Dendritic cell treated with granulocyte-macrophage colony-stimulating factor and Interleukin-4, amounts not matched to agents 40 ng/mL and 50 ng/mL, for 4 days (primary cell): ENCODE measurements at regions not wholly inside any gene's neighbourhood (a gene's known extent, or its start where the extent isn't known, plus 50 kb on each side); places are given as distances from the start of the nearest gene placed in this dataset.
"Not testable (repeated sequence)": the region's sequence is repeated elsewhere in the genome, so short reads cannot be mapped to it uniquely, and the experiment has no call there.

Experiments used
- H3K27ac Mint-ChIP-seq: one replicate; pipeline ENCODE4 v1.8.0; 2022; ENCODE audit warnings: mild to moderate bottlenecking, mixed read lengths
- H3K27me3 Mint-ChIP-seq: one replicate; pipeline ENCODE4 v1.8.0; 2022; ENCODE audit warnings: mild to moderate bottlenecking, mixed read lengths
- H3K36me3 Mint-ChIP-seq: one replicate; pipeline ENCODE4 v1.8.0; 2022; ENCODE audit warnings: low read depth, mixed read lengths
- H3K4me1 Mint-ChIP-seq: one replicate; pipeline ENCODE4 v1.8.0; 2022; ENCODE audit warnings: low read depth, mixed read lengths
- H3K4me3 Mint-ChIP-seq: one replicate; pipeline ENCODE4 v1.8.0; 2022; ENCODE audit warnings: mild to moderate bottlenecking, moderate library complexity, mixed read lengths
- H3K9me3 Mint-ChIP-seq: one replicate; pipeline ENCODE4 v1.8.0; 2022; ENCODE audit warnings: mixed read lengths
- intact Hi-C: fragments of 100-400 bp; cut with micrococcal nuclease; formaldehyde crosslinking; loops from one replicate; pipeline ENCODE4 v1.15.0; 2022

DNA sequence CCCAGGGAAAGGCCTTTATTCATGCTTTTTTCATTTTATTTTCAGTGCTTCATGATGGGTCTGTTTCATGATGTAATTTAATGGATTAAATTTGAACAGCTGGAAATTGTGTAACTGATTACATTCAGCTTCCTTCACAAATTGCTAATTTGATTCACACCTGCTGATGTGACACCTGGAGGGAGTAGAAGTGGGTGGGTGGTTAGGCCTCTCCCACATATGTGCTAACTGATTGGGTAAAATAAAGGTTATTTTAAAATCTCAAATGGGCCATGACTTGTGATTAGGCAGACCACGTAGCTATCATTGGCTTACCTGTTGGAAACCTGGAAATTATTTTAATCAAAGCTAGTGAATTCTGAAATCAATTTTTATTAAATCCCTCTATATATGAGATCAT lies 142.1 kb downstream of the GXYLT1 start:
- H3K27me3 Mint-ChIP-seq, result peaks cover 2% of the 10 kb centered on the region
- intact Hi-C loops, result no loop called here
- H3K36me3 Mint-ChIP-seq, result no peaks in the 10 kb centered on the region
- H3K4me3 Mint-ChIP-seq, result no peak overlapping the region
- H3K9me3 Mint-ChIP-seq, result no peaks in the 10 kb centered on the region
- no peak overlapping the region for H3K27ac Mint-ChIP-seq
- H3K4me1 Mint-ChIP-seq, result no peaks in the 10 kb centered on the region

DNA sequence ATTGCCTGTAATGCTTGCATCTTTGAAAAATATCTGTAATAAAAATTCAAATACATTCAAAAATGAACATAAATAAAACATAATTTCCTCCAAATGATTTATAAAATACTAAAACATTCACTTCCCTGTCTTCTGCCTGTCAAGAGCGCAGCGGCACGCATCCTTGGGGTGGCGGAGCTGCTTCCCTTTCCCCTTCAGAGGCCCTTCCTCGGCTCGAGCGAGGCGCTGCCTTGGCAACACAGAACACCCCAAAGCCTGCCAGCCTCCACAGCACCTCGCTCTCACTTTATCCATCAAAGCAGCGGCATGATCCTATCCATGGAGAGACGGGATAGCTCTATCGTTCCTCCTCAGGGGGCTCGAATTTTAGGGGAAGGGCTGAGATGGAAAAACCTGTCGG lies 146.2 kb downstream of the GXYLT1 start:
- no peak overlapping the region for H3K4me3 Mint-ChIP-seq
- H3K9me3 Mint-ChIP-seq, result peaks cover under 1% of the 10 kb centered on the region
- intact Hi-C loops, result no loop called here
- no peaks in the 10 kb centered on the region for H3K4me1 Mint-ChIP-seq
- H3K27me3 Mint-ChIP-seq, result peaks cover 2% of the 10 kb centered on the region
- no peaks in the 10 kb centered on the region for H3K36me3 Mint-ChIP-seq
- H3K27ac Mint-ChIP-seq, result no peak overlapping the region

DNA sequence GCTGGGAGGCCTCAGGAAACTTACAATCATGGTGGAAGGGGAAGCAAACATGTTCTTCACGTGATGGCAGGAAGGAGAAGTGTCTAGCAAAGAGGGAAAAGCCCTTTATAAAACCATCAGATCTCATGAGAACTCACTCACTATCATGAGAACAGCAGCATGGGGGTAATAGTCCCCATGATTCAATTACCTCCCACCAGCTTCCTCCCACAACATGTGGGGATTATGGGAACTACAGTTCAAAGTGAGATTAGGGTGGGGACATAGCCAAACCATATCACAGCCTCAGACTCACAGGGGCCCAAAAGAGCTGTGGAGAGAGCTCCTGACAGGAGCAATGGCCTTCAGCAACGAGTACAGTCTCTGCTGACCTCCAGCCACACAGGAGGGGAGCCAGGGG lies 151.4 kb downstream of the GXYLT1 start:
- no peak overlapping the region for H3K27ac Mint-ChIP-seq
- H3K4me3 Mint-ChIP-seq, result no peak overlapping the region
- intact Hi-C loops, result no loop called here
- H3K9me3 Mint-ChIP-seq, result peaks cover 21% of the 10 kb centered on the region
- H3K27me3 Mint-ChIP-seq, result no peaks in the 10 kb centered on the region
- no peaks in the 10 kb centered on the region for H3K36me3 Mint-ChIP-seq
- no peaks in the 10 kb centered on the region for H3K4me1 Mint-ChIP-seq

DNA sequence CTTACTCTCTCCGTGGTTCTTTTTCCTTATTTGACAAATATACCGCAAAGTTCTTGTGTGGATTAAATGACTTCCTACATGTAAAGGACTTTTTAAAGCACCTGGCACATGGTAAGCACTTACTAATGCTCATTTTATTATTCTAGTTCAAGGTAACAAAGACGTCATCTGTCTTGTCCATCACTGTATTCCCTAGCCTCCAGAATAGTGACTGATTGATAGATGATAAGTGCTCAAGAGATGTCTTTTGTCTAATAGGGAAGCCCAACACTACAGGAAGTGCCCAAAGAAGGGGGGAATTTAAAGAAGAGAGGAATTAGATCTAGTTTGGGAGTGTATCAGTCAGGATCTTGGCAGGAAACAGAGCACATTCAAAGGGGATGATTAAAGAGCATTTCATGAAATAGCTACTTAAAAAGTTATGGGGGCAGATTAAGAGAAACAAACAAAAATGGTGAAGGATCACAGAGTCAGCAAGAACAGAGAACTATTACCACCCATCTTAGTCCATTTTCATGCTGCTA lies 151.9 kb downstream of the GXYLT1 start:
- no peaks in the 10 kb centered on the region for H3K4me1 Mint-ChIP-seq
- H3K27me3 Mint-ChIP-seq, result no peaks in the 10 kb centered on the region
- no peak overlapping the region for H3K27ac Mint-ChIP-seq
- H3K36me3 Mint-ChIP-seq, result no peaks in the 10 kb centered on the region
- H3K4me3 Mint-ChIP-seq, result no peak overlapping the region
- peaks cover 21% of the 10 kb centered on the region for H3K9me3 Mint-ChIP-seq
- intact Hi-C loops, result no loop called here

DNA sequence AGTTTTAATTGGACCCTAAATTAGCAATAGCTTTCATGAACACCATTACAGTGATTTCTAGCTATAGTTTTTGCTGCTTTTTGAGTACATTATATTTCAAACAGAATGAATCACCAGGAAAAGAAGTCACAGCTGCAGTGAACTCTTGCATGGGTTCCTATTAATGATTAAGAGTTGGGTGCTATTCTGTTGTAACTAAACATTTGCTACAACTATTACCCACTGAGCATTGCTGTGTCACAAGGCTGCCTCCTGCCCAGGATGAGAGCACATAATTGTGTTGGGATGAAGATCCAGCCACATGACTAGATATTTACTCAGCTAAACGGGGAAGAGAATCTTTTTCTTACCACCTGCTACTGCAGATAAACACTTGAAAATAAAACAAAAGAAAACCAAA lies 152.7 kb downstream of the GXYLT1 start:
- Mint-ChIP-seq H3K4me1 (no peaks in the 10 kb centered on the region), H3K27ac (no peak overlapping the region), H3K9me3 (peaks cover 21% of the 10 kb centered on the region), H3K4me3 (no peak overlapping the region), H3K27me3 (no peaks in the 10 kb centered on the region), H3K36me3 (no peaks in the 10 kb centered on the region)
- intact Hi-C loops, result no loop called here

DNA sequence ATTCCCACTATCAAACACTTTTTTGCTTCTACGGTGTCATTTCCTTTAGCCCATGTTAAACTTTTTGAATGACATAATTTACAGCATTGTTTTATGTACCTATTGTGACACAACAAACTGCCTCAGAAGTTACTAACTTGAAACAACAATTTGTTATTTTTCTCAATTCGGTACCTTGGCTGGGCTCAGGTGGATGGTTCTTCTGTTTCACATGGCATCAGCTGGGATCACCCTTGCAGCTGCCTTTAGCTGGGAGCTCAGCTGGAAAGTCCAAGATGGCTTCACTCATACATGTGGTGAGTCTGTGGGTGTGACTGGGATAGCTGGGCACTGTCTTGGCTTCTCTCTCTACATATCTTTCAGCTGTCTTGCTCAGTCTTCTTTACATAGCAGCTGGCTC lies 156.0 kb downstream of the GXYLT1 start:
- Mint-ChIP-seq H3K4me1 (no peaks in the 10 kb centered on the region), H3K36me3 (no peaks in the 10 kb centered on the region), H3K27me3 (no peaks in the 10 kb centered on the region), H3K27ac (no peak overlapping the region), H3K9me3 (peaks cover 21% of the 10 kb centered on the region), H3K4me3 (no peak overlapping the region)
- intact Hi-C loops, result no loop called here

DNA sequence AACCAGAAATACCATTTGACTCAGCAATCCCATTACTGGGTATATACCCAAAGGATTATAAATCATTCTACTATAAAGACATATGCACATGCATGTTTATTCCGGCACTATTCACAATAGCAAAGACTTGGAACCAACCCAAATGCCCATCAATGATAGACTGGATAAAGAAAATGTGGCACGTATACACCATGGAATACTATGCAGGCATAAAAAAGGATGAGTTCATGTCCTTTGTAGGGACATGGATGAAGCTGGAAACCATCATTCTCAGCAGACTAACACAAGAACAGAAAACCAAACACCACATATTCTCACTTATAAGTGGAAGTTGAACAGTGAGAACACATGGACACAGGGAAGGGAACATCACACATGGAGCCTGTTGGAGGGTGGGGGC lies 158.2 kb downstream of the GXYLT1 start:
- H3K4me1 Mint-ChIP-seq, H3K9me3 Mint-ChIP-seq, H3K4me3 Mint-ChIP-seq, intact Hi-C loops, H3K27me3 Mint-ChIP-seq, H3K27ac Mint-ChIP-seq, H3K36me3 Mint-ChIP-seq: not testable (repeated sequence)

DNA sequence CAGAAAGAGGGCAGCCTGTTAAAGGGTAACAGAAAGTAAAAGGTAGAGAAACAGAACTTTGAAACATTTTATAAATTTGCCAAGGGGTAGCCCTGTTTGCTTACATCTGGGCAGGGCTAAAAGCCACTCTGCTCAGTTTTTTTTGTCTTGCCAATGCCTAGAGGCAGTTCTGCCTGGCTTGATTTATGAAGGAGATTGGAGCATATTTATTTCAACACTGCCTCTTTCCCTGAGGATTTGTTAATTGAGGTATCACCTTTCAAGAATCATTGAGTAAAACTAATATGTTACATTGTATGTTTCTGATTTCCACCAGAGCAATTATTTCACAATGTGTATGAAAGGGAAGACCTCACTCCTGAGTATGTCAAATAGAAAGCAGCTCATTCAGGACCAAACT lies 160.8 kb downstream of the GXYLT1 start:
- H3K9me3 Mint-ChIP-seq, result peaks cover 12% of the 10 kb centered on the region
- no peaks in the 10 kb centered on the region for H3K4me1 Mint-ChIP-seq
- H3K27me3 Mint-ChIP-seq, result no peaks in the 10 kb centered on the region
- H3K27ac Mint-ChIP-seq, result no peak overlapping the region
- intact Hi-C loops, result no loop called here
- no peaks in the 10 kb centered on the region for H3K36me3 Mint-ChIP-seq
- no peak overlapping the region for H3K4me3 Mint-ChIP-seq

DNA sequence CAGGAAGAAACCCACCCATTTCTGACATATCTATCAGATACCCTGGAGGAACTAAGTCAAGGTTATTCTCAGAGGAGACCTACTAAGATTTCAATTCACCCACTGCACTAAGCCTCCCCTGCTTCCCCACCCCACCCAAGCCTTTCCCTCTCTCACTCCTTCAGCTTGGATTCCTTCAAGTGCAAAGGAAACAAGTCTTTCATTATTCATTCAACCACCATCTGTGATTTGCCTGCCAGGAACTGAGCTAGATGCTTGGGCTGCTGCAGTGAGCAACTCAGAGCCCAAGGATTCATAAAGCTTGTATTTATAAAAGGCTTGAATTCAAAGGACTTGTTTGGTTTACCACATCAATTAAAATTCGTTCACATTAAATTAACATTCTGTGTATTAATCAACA lies 161.3 kb downstream of the GXYLT1 start:
- Mint-ChIP-seq H3K9me3 (peaks cover 9% of the 10 kb centered on the region), H3K27me3 (no peaks in the 10 kb centered on the region), H3K4me1 (no peaks in the 10 kb centered on the region), H3K4me3 (no peak overlapping the region), H3K36me3 (no peaks in the 10 kb centered on the region), H3K27ac (no peak overlapping the region)
- intact Hi-C loops, result no loop called here

DNA sequence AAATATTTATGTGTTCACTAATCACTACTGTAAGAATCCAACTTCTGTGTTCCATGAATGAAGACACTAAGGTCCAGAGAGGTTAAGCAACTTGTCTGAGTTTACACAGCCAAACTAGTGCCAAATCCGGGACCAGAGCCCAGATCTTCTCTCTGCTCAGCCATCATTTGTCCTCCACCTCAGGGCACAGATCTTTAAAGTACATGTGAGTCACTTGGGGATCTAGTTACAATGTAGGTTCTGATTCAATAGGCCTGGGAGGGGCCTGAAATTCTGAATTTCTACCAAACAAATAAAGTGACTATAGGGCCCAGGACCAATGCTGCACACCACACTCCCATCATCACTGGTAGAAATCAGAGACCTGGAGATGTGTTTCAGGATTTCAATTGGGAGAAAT lies 162.9 kb downstream of the GXYLT1 start:
- no peaks in the 10 kb centered on the region for H3K36me3 Mint-ChIP-seq
- H3K9me3 Mint-ChIP-seq, result peaks cover 9% of the 10 kb centered on the region
- no peak overlapping the region for H3K27ac Mint-ChIP-seq
- no peaks in the 10 kb centered on the region for H3K4me1 Mint-ChIP-seq
- intact Hi-C loops, result no loop called here
- no peaks in the 10 kb centered on the region for H3K27me3 Mint-ChIP-seq
- no peak overlapping the region for H3K4me3 Mint-ChIP-seq

DNA sequence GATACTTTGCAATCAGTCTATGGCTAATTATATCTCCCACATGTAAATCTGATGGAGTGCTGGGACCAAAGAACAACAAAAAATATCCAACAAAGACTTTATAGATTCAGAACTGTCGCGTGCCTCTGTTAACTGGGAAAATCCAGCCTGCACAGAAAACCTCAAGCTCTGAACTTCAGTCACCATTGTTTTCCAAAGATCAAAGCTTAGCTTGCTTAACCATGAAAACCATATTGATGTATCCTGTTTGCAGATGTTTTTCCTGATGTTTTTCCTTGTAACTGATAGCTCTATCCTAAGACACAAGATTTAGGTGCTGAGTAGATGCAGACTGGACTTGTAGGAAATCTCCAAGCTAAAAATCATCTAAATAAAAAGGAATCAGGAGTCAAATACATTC lies 163.7 kb downstream of the GXYLT1 start:
- Mint-ChIP-seq H3K36me3 (no peaks in the 10 kb centered on the region), H3K4me1 (no peaks in the 10 kb centered on the region), H3K9me3 (peaks cover 9% of the 10 kb centered on the region), H3K27ac (no peak overlapping the region), H3K4me3 (no peak overlapping the region), H3K27me3 (no peaks in the 10 kb centered on the region)
- intact Hi-C loops, result no loop called here

DNA sequence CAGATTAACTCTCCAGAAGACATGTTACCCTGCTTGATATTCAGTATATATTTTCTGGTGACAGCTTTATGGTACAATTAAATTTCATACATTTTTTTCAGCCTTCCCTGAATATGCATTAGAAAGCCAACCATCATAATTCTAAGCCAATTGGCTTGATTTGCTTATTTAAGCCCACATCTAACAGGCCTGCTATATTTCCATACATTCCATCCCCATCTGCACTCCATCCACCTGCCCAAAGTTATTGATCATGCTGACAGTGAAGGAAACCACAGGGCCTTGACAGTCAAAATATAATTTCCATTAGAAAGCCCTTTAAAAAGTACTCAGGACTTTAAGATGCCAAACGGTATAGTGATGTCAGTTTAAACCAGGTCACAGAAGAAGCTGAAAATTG lies 164.3 kb downstream of the GXYLT1 start:
- H3K4me1 Mint-ChIP-seq, result no peaks in the 10 kb centered on the region
- H3K27me3 Mint-ChIP-seq, result no peaks in the 10 kb centered on the region
- H3K36me3 Mint-ChIP-seq, result no peaks in the 10 kb centered on the region
- H3K4me3 Mint-ChIP-seq, result no peak overlapping the region
- intact Hi-C loops, result no loop called here
- H3K27ac Mint-ChIP-seq, result no peak overlapping the region
- peaks cover 9% of the 10 kb centered on the region for H3K9me3 Mint-ChIP-seq

DNA sequence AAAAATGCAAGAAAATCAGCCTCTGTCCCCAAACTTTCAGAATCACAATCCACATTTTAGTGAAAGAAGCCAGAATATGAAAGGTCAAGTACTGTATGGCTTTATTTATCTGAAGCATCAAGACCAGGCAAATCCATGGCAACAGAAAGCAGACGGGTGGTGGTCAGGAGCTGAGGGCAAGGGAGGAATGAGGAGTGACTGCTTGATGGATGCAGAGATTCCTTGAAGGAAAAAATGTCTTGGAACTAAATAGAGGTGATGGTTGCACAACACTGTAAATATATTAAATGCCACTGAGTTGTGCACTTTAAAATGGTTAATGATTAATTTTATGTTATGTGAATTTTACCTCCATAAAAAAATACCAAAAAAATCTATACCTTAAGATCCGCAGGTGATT lies 165.1 kb downstream of the GXYLT1 start:
- Mint-ChIP-seq H3K4me1 (no peaks in the 10 kb centered on the region), H3K36me3 (no peaks in the 10 kb centered on the region), H3K4me3 (no peak overlapping the region), H3K27ac (no peak overlapping the region), H3K9me3 (peaks cover 9% of the 10 kb centered on the region), H3K27me3 (no peaks in the 10 kb centered on the region)
- intact Hi-C loops, result no loop called here

DNA sequence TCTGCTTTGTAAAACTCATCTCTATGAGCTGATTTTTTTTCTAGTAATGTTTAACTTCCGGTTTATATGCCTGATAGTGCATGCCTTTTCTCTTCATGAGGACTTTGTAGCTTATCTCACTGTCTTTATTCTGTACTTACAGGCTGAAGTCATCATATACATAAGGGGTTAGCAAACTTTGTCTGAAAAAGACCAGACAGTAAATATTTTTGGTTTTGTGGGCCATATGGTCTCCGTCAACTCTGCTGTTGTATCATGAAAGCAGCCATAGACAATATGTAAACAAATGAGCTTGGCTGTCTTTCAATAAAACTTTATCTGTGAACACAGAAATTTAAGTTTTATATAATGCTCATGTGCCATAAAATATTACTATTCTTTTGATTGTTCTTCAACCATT lies 172.1 kb downstream of the GXYLT1 start:
- Mint-ChIP-seq H3K27ac (no peak overlapping the region), H3K27me3 (no peaks in the 10 kb centered on the region), H3K9me3 (no peaks in the 10 kb centered on the region), H3K4me3 (no peak overlapping the region), H3K4me1 (no peaks in the 10 kb centered on the region), H3K36me3 (no peaks in the 10 kb centered on the region)
- intact Hi-C loops, result no loop called here

DNA sequence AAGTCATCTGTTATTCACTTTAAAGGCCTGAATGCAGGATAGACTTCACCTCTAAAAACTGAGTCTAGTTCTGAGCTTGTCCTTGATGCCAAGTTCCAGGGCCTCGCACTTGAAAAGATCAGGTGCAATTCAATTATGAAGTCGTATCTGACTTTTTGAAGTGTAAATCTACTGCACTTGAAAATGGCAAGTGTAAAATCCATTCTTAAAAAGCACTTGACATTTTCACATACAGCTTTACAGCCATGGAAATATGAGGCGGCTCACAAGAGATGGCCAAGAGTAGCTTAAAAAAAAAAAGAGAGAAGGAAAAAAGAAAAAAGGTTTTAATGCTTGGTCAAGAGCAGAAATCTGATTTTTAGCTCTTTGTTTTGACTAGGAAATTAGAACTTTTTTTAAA lies 172.5 kb downstream of the GXYLT1 start:
- H3K27me3 Mint-ChIP-seq, result no peaks in the 10 kb centered on the region
- H3K36me3 Mint-ChIP-seq, result no peaks in the 10 kb centered on the region
- intact Hi-C loops, result no loop called here
- H3K4me3 Mint-ChIP-seq, result no peak overlapping the region
- no peak overlapping the region for H3K27ac Mint-ChIP-seq
- no peaks in the 10 kb centered on the region for H3K4me1 Mint-ChIP-seq
- no peaks in the 10 kb centered on the region for H3K9me3 Mint-ChIP-seq
